ENCODE measurements at regions not wholly inside any gene's neighbourhood (a gene's known extent, or its start where the extent isn't known, plus 50 kb on each side); places are given as distances from the start of the nearest gene placed in this dataset.

- Histone ChIP-seq H3K36me3 (ENCODE audit: control insufficient read depth, insufficient read depth, low read length) (no peaks in the 10 kb centered on the region), H3K9me3 (ENCODE audit: control insufficient read depth, insufficient read depth, low read depth, low read length) (no peaks in the 10 kb centered on the region), H3K4me1 (ENCODE audit: control insufficient read depth, insufficient read depth, low read length) (no peaks in the 10 kb centered on the region), H3K27ac (ENCODE audit: low read length) (no peak overlapping the region), H3K27me3 (ENCODE audit: control insufficient read depth, insufficient read depth, low read length) (no peaks in the 10 kb centered on the region), H3K4me3 (ENCODE audit: low read depth in 2 of 2, low read length in 2 of 2) (no peak overlapping the region)
- ChIA-PET CTCF (no interaction called here), POLR2A (no interaction called here)
- ATAC-seq (no peak), DNase-seq (ENCODE audit: low read depth, low spot score) (no peak)
- BruUV-seq (replicated peaks), result no TSS peak
- intact Hi-C loops (cut with micrococcal nuclease; ENCODE audit: unreplicated experiment), result no loop called here
- no peak for TF ChIP-seq REST (IDR thresholded peaks at IDR 0.05; ENCODE audit: insufficient read depth in 1 of 2, low read depth in 2 of 2, low read length in 1 of 2)
- TF ChIP-seq POLR2AphosphoS5 (IDR thresholded peaks at IDR 0.05; ENCODE audit: low read depth, low read length), result no peak
- TF ChIP-seq CTCF (IDR thresholded peaks at IDR 0.05), result no peak
- TF ChIP-seq SIN3A (IDR thresholded peaks at IDR 0.05; ENCODE audit: borderline replicate concordance, insufficient read depth, low read depth, low read length), result no peak
- in situ Hi-C loops (cut with HindIII; ENCODE audit: low pct_unique_long_range_greater_than_20kb, low sequenced_read_pairs), result no loop called here
Measured at GRCh38 chr4:66489370-66489769, 819.1 kb upstream of the EPHA5 start.

- Histone ChIP-seq H3K4me3 (ENCODE audit: low read depth in 2 of 2, low read length in 2 of 2) (no peak overlapping the region), H3K27ac (ENCODE audit: low read length) (no peak overlapping the region), H3K9me3 (ENCODE audit: control insufficient read depth, insufficient read depth, low read depth, low read length) (no peaks in the 10 kb centered on the region), H3K36me3 (ENCODE audit: control insufficient read depth, insufficient read depth, low read length) (no peaks in the 10 kb centered on the region), H3K4me1 (ENCODE audit: control insufficient read depth, insufficient read depth, low read length) (no peaks in the 10 kb centered on the region), H3K27me3 (ENCODE audit: control insufficient read depth, insufficient read depth, low read length) (no peaks in the 10 kb centered on the region)
- ChIA-PET POLR2A (no interaction called here), CTCF (no interaction called here)
- intact Hi-C loops (cut with micrococcal nuclease; ENCODE audit: unreplicated experiment), result no loop called here
- TF ChIP-seq TCF7L2 (IDR thresholded peaks at IDR 0.05; ENCODE audit: low read depth, low read length) (no peak), SIN3A (IDR thresholded peaks at IDR 0.05; ENCODE audit: borderline replicate concordance, insufficient read depth, low read depth, low read length) (no peak), CTCF (IDR thresholded peaks at IDR 0.05) (no peak), POLR2AphosphoS5 (IDR thresholded peaks at IDR 0.05; ENCODE audit: low read depth, low read length) (no peak), REST (IDR thresholded peaks at IDR 0.05; ENCODE audit: insufficient read depth in 1 of 2, low read depth in 2 of 2, low read length in 1 of 2) (no peak)
- in situ Hi-C loops (cut with HindIII; ENCODE audit: low pct_unique_long_range_greater_than_20kb, low sequenced_read_pairs), result no loop called here
- no TSS peak for BruUV-seq (replicated peaks)
- no peak for DNase-seq (ENCODE audit: low read depth, low spot score)
- ATAC-seq, result no peak
Measured at GRCh38 chr4:66486068-66486467, 815.8 kb upstream of the EPHA5 start.

Data from Panc1 (cell line).